Stimulated activated naive B cell treated with anti-CD40 and anti-IgM and Interleukin-4, amounts not matched to agents 10 μg/mL and 1 μg/mL and 100 μg/mL, for 72 hours (primary cell): ENCODE measurements at regions not wholly inside any gene's neighbourhood (a gene's known extent, or its start where the extent isn't known, plus 50 kb on each side); places are given as distances from the start of the nearest gene placed in this dataset.

Experiments
- ATAC-seq, 2 donors: fragments of 150-1000 bp; cut with Tn5 transposase; replicated peaks; 2 replicates each; pipeline ENCODE4 v1.10.0; 2021; ENCODE audit warnings: moderate library complexity in 1 of 2
- DNase-seq: peaks from one replicate; pipeline ENCODE4 v3.0.0; 2021
- H3K27ac Mint-ChIP-seq: one replicate; pipeline ENCODE4 v1.8.0; 2022; ENCODE audit warnings: mild to moderate bottlenecking, mixed read lengths
- H3K27me3 Mint-ChIP-seq, 2 donors: one replicate each; pipeline ENCODE4 v1.8.0; 2022; ENCODE audit warnings: mixed read lengths in 2 of 2
- H3K36me3 Mint-ChIP-seq, 2 donors: one replicate each; pipeline ENCODE4 v1.8.0; 2022; ENCODE audit warnings: mixed read lengths in 2 of 2, mild to moderate bottlenecking in 1 of 2
- H3K4me1 Mint-ChIP-seq, 2 donors: one replicate each; pipeline ENCODE4 v1.8.0; 2022; ENCODE audit warnings: mixed read lengths in 2 of 2, mild to moderate bottlenecking in 1 of 2
- H3K4me3 Mint-ChIP-seq, 2 donors: one replicate each; pipeline ENCODE4 v1.8.0; 2022; ENCODE audit warnings: mild to moderate bottlenecking in 2 of 2, mixed read lengths in 2 of 2, moderate library complexity in 1 of 2
- H3K9me3 Mint-ChIP-seq, 2 donors: one replicate each; pipeline ENCODE4 v1.8.0; 2022; ENCODE audit warnings: mixed read lengths in 2 of 2, mild to moderate bottlenecking in 1 of 2

DNA sequence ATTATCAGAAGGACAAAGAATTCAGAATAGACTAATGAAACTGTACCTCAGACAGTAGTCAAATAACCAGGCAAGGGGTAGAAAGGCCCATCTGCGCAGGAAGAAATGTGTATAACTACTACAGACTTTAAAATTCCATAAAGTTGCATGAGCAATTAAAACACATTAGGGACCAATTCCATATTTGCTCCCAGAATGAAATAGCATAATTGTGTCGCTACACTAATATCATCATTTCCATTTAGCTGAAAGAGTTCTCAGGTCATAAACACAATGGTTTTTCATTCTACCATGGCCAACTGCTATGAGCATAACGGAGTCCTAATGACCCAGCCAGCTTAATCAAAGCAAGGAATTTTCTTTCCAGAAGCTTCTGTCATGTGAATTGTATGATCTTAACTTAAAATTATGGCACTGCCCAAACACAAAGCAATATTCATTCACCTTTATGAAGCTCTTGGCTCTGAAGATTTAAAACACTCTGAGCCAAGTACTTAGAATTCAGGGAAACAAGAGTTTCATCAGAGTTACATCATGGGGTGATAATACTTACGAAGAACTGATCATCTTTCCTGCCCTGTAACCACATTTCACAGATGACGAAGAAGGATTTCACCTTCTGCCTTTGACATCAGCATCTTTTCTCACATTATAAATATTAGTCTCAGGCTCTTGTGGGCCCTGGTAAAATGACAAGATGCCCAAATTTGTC lies 98.1 kb upstream of the DOCK1 start:
- Mint-ChIP-seq H3K9me3 (peaks cover 4 to 16% of the 10 kb centered on the region in 2 donors), H3K27ac (no peak overlapping the region), H3K4me1 (no peaks in the 10 kb centered on the region), H3K27me3 (peaks cover 0 to 4% of the 10 kb centered on the region in 2 donors), H3K4me3 (no peak overlapping the region), H3K36me3 (no peaks in the 10 kb centered on the region)
- no peak for ATAC-seq
- DNase-seq: no peak

GRCh38 chr10:126808103-126808502 lies 97.1 kb upstream of the DOCK1 start:
- H3K36me3 Mint-ChIP-seq: no peaks in the 10 kb centered on the region
- H3K4me3 Mint-ChIP-seq: no peak overlapping the region

GRCh38 chr10:126813432-126813831 lies 91.8 kb upstream of the DOCK1 start:
- DNase-seq: no peak

More at GRCh38 chr10:126808103-126808502, 97.1 kb upstream of the DOCK1 start:
- ATAC-seq (no peak), DNase-seq (no peak)
- H3K9me3 Mint-ChIP-seq: peaks cover 4 to 16% of the 10 kb centered on the region in 2 donors
- H3K27me3 Mint-ChIP-seq: peaks cover 0 to 4% of the 10 kb centered on the region in 2 donors
- H3K27ac Mint-ChIP-seq: no peak overlapping the region
- no peaks in the 10 kb centered on the region for H3K4me1 Mint-ChIP-seq

DNA sequence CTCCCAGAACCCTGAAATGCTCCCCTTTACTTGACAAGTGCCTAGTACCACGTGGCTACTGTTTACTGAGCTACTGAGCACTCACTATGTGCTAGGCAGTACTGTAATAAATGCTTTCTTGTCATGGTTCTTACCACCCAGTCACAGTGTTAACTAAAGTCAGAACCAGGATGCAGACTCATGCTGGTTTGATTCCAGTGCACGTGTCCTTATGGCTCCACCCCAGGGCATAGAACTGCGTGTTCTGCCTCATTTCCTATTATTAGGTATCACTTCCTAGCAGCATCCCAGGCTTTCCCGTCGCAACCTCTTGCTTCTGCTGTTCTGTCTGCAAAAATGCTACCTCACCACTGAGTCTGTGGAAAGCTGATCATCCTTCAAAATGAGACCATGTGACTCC lies 71.7 kb upstream of the DOCK1 start:
- H3K27me3 Mint-ChIP-seq: no peaks in the 10 kb centered on the region
- DNase-seq: no peak
- no peak for ATAC-seq

More at GRCh38 chr10:126813432-126813831, 91.8 kb upstream of the DOCK1 start:
- no peaks in the 10 kb centered on the region for H3K4me1 Mint-ChIP-seq
- H3K9me3 Mint-ChIP-seq: peaks cover 5 to 12% of the 10 kb centered on the region in 2 donors
- H3K27ac Mint-ChIP-seq: no peak overlapping the region
- H3K36me3 Mint-ChIP-seq: no peaks in the 10 kb centered on the region
- no peaks in the 10 kb centered on the region for H3K27me3 Mint-ChIP-seq
- no peak overlapping the region for H3K4me3 Mint-ChIP-seq
- no peak for ATAC-seq

GRCh38 chr10:126836009-126836408 lies 69.2 kb upstream of the DOCK1 start:
- H3K4me3 Mint-ChIP-seq: no peak overlapping the region
- no peaks in the 10 kb centered on the region for H3K36me3 Mint-ChIP-seq
- ATAC-seq (no peak), DNase-seq (no peak)
- no peaks in the 10 kb centered on the region for H3K27me3 Mint-ChIP-seq
- no peaks in the 10 kb centered on the region for H3K4me1 Mint-ChIP-seq
- H3K9me3 Mint-ChIP-seq: peaks cover 1 to 5% of the 10 kb centered on the region in 2 donors
- no peak overlapping the region for H3K27ac Mint-ChIP-seq

More for the DNA sequence above, 71.7 kb upstream of the DOCK1 start:
- H3K9me3 Mint-ChIP-seq: peaks cover 3 to 11% of the 10 kb centered on the region in 2 donors
- no peaks in the 10 kb centered on the region for H3K4me1 Mint-ChIP-seq
- no peak overlapping the region for H3K4me3 Mint-ChIP-seq
- no peaks in the 10 kb centered on the region for H3K36me3 Mint-ChIP-seq
- H3K27ac Mint-ChIP-seq: no peak overlapping the region

DNA sequence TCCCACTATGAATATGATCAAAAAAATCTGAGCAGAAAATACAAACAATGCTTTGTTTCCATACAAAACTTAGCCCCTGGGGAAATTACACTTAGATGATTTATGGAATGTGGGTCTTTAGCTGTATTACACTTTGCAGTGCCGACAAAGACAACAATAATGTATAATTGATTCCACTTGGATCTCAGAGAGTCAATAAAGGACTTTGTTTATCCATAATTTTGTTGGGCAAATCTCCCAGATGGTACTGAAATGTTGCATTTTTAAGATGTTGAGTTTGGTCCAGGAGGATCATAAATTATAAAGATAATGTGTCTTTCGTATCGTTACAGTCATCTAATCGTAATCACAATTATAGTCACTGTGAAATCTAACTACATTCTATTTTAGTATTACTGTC lies 66.9 kb upstream of the DOCK1 start:
- no peaks in the 10 kb centered on the region for H3K36me3 Mint-ChIP-seq
- ATAC-seq: no peak
- peaks cover 0 to 1% of the 10 kb centered on the region in 2 donors for H3K9me3 Mint-ChIP-seq
- no peak for DNase-seq
- H3K4me1 Mint-ChIP-seq: no peaks in the 10 kb centered on the region
- no peak overlapping the region for H3K27ac Mint-ChIP-seq
- H3K27me3 Mint-ChIP-seq: no peaks in the 10 kb centered on the region
- H3K4me3 Mint-ChIP-seq: no peak overlapping the region

DNA sequence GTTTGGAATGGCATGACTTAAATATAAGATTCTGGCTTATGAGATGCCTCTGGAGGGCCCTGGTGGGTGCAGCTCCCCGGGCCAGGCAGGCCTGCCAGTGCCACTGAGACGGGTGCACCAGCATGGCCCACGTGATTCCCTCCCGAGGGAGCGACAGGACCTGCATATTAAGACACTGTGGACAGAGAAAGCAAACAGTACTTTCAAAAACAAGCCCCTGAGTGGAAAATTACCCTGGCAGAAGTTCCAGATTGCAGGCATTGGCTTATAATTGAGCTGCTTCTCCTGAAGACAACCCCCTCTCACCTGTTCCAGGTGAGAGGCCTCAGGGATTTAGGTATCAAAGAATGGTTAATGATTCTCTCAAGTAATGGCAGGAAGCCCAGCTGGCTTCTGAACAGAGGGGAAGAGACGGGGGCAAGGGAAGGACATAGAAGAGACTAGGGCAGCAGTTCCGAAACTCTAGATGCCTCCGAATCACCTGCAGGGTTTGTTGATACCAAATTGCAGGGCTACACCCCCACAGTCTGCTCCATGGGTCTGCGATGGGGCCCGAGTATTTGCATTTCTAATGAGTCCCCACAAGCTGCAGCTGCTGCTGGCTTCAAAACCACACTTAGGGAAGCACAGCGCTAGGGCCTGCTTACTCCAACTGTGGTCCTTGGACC lies 66.0 kb upstream of the DOCK1 start:
- H3K27ac Mint-ChIP-seq: no peak overlapping the region
- no peak overlapping the region for H3K4me3 Mint-ChIP-seq
- ATAC-seq: no peak
- H3K9me3 Mint-ChIP-seq: no peaks in the 10 kb centered on the region
- no peaks in the 10 kb centered on the region for H3K36me3 Mint-ChIP-seq
- H3K4me1 Mint-ChIP-seq: no peaks in the 10 kb centered on the region
- H3K27me3 Mint-ChIP-seq: no peaks in the 10 kb centered on the region
- no peak for DNase-seq

GRCh38 chr10:126840576-126841135 lies 64.6 kb upstream of the DOCK1 start:
- H3K27me3 Mint-ChIP-seq: no peaks in the 10 kb centered on the region
- peaks cover 0 to 5% of the 10 kb centered on the region in 2 donors for H3K9me3 Mint-ChIP-seq
- H3K36me3 Mint-ChIP-seq: no peaks in the 10 kb centered on the region
- DNase-seq: no peak
- ATAC-seq: no peak
- no peak overlapping the region for H3K27ac Mint-ChIP-seq
- H3K4me3 Mint-ChIP-seq: no peak overlapping the region
- H3K4me1 Mint-ChIP-seq: no peaks in the 10 kb centered on the region

DNA sequence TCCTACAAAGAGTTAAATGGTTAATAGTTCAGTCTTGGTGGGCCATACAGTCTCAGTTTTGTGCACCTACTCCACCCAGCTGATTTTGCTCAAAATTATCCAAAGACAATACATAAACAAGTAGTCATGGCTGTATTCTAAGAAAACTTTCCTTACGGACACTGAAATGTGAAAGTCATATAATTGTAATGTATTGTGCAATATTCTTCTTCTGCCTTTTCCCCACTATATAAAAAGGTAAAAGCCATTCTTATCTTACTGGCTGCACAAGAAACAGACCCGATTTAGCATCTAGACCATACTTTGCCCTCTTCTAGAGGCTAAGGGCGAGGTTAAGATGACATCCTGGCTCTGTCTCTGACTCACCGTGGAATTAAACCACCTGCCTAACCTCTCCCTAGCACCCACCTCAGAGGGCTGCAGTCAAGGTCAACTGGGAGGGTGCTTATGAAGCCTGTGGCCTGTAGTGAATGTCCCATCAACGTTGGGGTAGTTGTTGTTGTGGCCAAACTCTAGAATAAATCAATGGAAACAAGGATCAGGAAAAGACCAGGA lies 63.8 kb upstream of the DOCK1 start:
- Mint-ChIP-seq H3K27me3 (no peaks in the 10 kb centered on the region), H3K27ac (no peak overlapping the region), H3K4me3 (no peak overlapping the region), H3K9me3 (peaks cover 0 to 5% of the 10 kb centered on the region in 2 donors), H3K4me1 (no peaks in the 10 kb centered on the region), H3K36me3 (no peaks in the 10 kb centered on the region)
- ATAC-seq (no peak), DNase-seq (no peak)

DNA sequence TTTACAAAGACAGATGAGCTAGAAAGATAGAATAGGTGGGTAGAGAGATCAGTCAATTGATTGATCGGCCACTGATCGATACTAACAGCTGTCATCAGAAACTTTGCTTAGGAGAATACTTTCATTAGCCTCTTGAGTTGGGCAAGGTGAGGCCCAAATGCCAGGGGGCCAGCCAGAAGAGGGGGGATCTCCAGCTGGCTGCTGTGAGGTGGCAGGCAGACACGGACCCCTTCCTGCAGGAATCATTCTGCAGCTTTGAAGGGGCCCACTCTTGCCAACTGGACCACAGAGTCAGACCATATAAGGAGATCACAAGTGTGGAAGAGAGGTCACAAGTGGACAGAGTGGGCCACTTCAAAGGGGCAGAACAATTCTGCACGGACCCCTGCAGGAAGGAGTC lies 62.9 kb upstream of the DOCK1 start:
- Mint-ChIP-seq H3K9me3 (peaks cover 0 to 5% of the 10 kb centered on the region in 2 donors), H3K36me3 (no peaks in the 10 kb centered on the region), H3K27me3 (no peaks in the 10 kb centered on the region), H3K27ac (no peak overlapping the region), H3K4me3 (no peak overlapping the region), H3K4me1 (no peaks in the 10 kb centered on the region)
- DNase-seq: no peak
- no peak for ATAC-seq

DNA sequence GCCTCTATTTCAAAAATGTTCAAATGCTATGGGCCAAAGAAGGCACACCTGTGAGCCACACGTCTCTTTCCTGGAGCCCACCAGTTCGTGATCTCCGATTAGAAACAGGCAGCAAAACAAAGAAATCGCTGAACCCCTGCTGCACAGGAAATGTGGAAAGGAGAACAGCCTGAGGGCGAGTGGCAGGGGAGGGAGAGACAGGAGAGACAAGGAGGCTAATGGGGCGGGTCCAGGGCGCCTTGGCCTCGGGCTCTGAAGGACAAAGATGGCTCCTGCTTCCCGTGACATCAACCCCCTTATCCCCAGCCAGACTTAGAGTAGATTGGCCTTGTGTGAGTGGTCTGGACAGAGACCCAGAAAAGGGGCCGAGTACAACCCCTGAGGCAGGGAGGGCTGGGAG lies 62.4 kb upstream of the DOCK1 start:
- no peaks in the 10 kb centered on the region for H3K4me1 Mint-ChIP-seq
- ATAC-seq: no peak
- H3K4me3 Mint-ChIP-seq: no peak overlapping the region
- no peaks in the 10 kb centered on the region for H3K27me3 Mint-ChIP-seq
- H3K36me3 Mint-ChIP-seq: no peaks in the 10 kb centered on the region
- peaks cover 0 to 5% of the 10 kb centered on the region in 2 donors for H3K9me3 Mint-ChIP-seq
- DNase-seq: no peak
- no peak overlapping the region for H3K27ac Mint-ChIP-seq

- H3K36me3 Mint-ChIP-seq: no peaks in the 10 kb centered on the region
- peaks cover 0 to 5% of the 10 kb centered on the region in 2 donors for H3K9me3 Mint-ChIP-seq
- no peak for DNase-seq
- H3K4me3 Mint-ChIP-seq: no peak overlapping the region
- ATAC-seq: no peak
- H3K27ac Mint-ChIP-seq: no peak overlapping the region
- no peaks in the 10 kb centered on the region for H3K4me1 Mint-ChIP-seq
- no peaks in the 10 kb centered on the region for H3K27me3 Mint-ChIP-seq
Measured at GRCh38 chr10:126843299-126843934, 61.8 kb upstream of the DOCK1 start.

DNA sequence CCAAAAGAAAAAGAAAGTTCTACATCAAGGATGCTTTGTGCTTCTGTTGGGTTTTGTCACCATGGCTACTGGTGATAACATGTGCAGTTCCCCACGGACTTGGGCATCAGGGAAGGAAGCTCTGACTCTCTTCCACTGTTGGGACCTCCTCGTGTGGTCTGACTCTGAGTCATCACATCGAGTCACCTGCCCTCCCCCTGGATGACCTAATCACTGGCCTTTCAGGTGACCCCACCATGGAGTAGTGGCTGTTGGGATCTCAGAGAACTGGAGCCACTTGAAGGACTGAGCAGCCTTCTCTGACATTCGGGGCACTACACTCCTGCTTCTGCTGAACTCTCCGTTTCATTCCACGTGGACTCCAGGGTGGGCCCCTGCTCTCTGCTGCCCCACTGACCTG lies 60.8 kb upstream of the DOCK1 start:
- H3K9me3 Mint-ChIP-seq: peaks cover 0 to 5% of the 10 kb centered on the region in 2 donors
- H3K4me3 Mint-ChIP-seq: no peak overlapping the region
- no peaks in the 10 kb centered on the region for H3K4me1 Mint-ChIP-seq
- DNase-seq (no peak), ATAC-seq (no peak)
- no peaks in the 10 kb centered on the region for H3K27me3 Mint-ChIP-seq
- H3K27ac Mint-ChIP-seq: no peak overlapping the region
- H3K36me3 Mint-ChIP-seq: no peaks in the 10 kb centered on the region

DNA sequence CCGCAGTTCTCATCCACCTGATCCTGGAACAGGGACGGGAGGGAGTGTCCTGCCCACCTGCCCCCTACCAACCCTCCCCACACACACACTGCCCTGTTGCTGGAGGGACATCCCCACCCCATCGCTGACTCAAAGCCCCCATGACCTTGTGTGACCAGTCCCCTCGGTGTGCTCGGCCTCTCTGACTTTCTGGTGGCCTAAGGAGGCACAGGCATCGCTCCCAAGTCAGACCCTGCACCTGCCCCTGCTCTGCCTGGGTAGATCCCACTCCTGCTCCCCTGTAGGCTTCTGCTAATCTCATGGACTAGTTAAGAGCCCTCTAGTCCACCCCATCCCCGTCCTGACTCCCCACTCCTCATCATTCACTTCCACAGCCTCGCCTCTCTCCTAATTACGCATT lies 58.8 kb upstream of the DOCK1 start:
- no peak overlapping the region for H3K4me3 Mint-ChIP-seq
- no peaks in the 10 kb centered on the region for H3K36me3 Mint-ChIP-seq
- peaks cover 0 to 5% of the 10 kb centered on the region in 2 donors for H3K9me3 Mint-ChIP-seq
- no peaks in the 10 kb centered on the region for H3K4me1 Mint-ChIP-seq
- no peaks in the 10 kb centered on the region for H3K27me3 Mint-ChIP-seq
- H3K27ac Mint-ChIP-seq: no peak overlapping the region
- DNase-seq: no peak
- ATAC-seq: no peak
